ENCODE measurements at regions not wholly inside any gene's neighbourhood (a gene's known extent, or its start where the extent isn't known, plus 50 kb on each side); places are given as distances from the start of the nearest gene placed in this dataset.

- TF ChIP-seq CTCF (IDR thresholded peaks at IDR 0.05; ENCODE audit: insufficient read depth, missing control alignments), result peak; percentile 92
- FAIRE-seq (peak; percentile 88), DNase-seq (ENCODE audit: insufficient read length, low spot score) (no peak)
Measured at GRCh38 chr4:132642016-132642817, 506.9 kb upstream of the PCDH10 start.

- DNase-seq (ENCODE audit: insufficient read length, low spot score) (no peak), FAIRE-seq (no peak)
- no peak for TF ChIP-seq CTCF (IDR thresholded peaks at IDR 0.05; ENCODE audit: insufficient read depth, missing control alignments)
Measured at GRCh38 chr4:132646186-132646585, 502.9 kb upstream of the PCDH10 start.

- no peak for TF ChIP-seq CTCF (IDR thresholded peaks at IDR 0.05; ENCODE audit: insufficient read depth, missing control alignments)
- DNase-seq (ENCODE audit: insufficient read length, low spot score), result no peak
- FAIRE-seq, result no peak
Measured at GRCh38 chr4:132651196-132651595, 497.9 kb upstream of the PCDH10 start.

- TF ChIP-seq CTCF (IDR thresholded peaks at IDR 0.05; ENCODE audit: insufficient read depth, missing control alignments), result no peak
- DNase-seq (ENCODE audit: insufficient read length, low spot score), result no peak
- FAIRE-seq, result no peak
Measured at GRCh38 chr4:132660181-132660580, 488.9 kb upstream of the PCDH10 start.

DNA sequence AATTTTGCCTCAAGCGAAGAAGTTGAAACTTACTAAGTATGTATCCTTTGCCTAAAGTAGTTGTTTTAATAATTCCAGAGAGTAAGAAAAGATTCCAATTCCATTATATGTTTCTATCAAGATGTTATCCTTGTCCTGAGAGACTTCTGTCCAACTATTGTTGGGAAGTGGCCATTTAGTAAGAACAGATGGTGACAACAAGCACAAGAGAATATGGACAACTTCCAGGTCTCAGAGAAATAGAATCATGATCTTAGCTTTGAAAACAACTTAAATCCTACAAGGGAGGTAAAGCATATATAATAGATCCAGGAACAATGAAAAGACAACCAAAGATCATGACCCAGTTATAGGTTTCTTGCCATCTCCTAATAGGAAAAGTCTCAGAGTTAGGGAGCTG, 486.6 kb upstream of the PCDH10 start:
- no peak for TF ChIP-seq CTCF (IDR thresholded peaks at IDR 0.05; ENCODE audit: insufficient read depth, missing control alignments)
- no peak for DNase-seq (ENCODE audit: insufficient read length, low spot score)
- no peak for FAIRE-seq

- DNase-seq (ENCODE audit: insufficient read length, low spot score) (no peak), FAIRE-seq (no peak)
Measured at GRCh38 chr4:132669786-132670185, 479.3 kb upstream of the PCDH10 start.

More at GRCh38 chr4:132669786-132670185, 479.3 kb upstream of the PCDH10 start:
- no peak for TF ChIP-seq CTCF (IDR thresholded peaks at IDR 0.05; ENCODE audit: insufficient read depth, missing control alignments)
